Thoracic aorta (tissue), 2 donors: ENCODE measurements at regions not wholly inside any gene's neighbourhood (a gene's known extent, or its start where the extent isn't known, plus 50 kb on each side); places are given as distances from the start of the nearest gene placed in this dataset.

Experiments
- ATAC-seq: fragments of 150-250 bp; one replicate; pipeline ENCODE4 v1.8.0; 2017; ENCODE audit warnings: low read depth; ENCODE audit not compliant: insufficient number of reproducible peaks, low FRiP score
- DNase-seq: peaks from one replicate; pipeline ENCODE4 v3.0.0-alpha.2; 2020; ENCODE audit warnings: low spot score
- H3K27ac ChIP-seq, 2 donors: fragments of 200-600 bp; sonication (generic); 1 replicate in 1 of 2; 2 replicates in 1 of 2; pipeline ENCODE4 v1.5.1; 2016; ENCODE audit warnings: mild to moderate bottlenecking in 2 of 2, moderate library complexity in 2 of 2
- H3K27me3 ChIP-seq: fragments of 200-600 bp; sonication (generic); replicated peaks from 2 replicates; pipeline ENCODE4 v1.6.0; 2016; ENCODE audit warnings: mild to moderate bottlenecking; ENCODE audit not compliant: insufficient read depth
- H3K36me3 ChIP-seq: fragments of 200-600 bp; sonication (generic); one replicate; pipeline ENCODE4 v1.5.1; 2016
- H3K4me1 ChIP-seq, 2 donors: fragments of 200-600 bp; sonication (generic); 1 replicate in 1 of 2; 2 replicates in 1 of 2; pipeline versions ENCODE4 v1.5.1 to v1.6.0; 2016; ENCODE audit warnings: low read depth in 2 of 2, mild to moderate bottlenecking in 1 of 2; ENCODE audit not compliant: control insufficient read depth in 1 of 2
- H3K4me3 ChIP-seq: fragments of 200-600 bp; sonication (generic); 2 replicates; pipeline ENCODE4 v1.5.1; 2016; ENCODE audit warnings: mild to moderate bottlenecking
- H3K9me3 ChIP-seq: fragments of 200-600 bp; sonication (generic); 2 replicates; pipeline ENCODE4 v1.5.1; 2016
- TF ChIP-seq, protein P1 (sequence below): fragments of 200-600 bp; sonication (generic); IDR thresholded peaks from one replicate; pipeline ENCODE4 v1.5.1; 2019; ENCODE audit warnings: antibody characterized with exemption

GRCh38 chr9:88319936-88320747 is 68.1 kb upstream of the SPIN1 start:
- Histone ChIP-seq H3K27ac (no peak overlapping the region), H3K4me3 (no peak overlapping the region), H3K36me3 (no peaks in the 10 kb centered on the region), H3K27me3 (no peaks in the 10 kb centered on the region), H3K9me3 (no peaks in the 10 kb centered on the region), H3K4me1 (no peaks in the 10 kb centered on the region)
- TF ChIP-seq, protein P1, sequence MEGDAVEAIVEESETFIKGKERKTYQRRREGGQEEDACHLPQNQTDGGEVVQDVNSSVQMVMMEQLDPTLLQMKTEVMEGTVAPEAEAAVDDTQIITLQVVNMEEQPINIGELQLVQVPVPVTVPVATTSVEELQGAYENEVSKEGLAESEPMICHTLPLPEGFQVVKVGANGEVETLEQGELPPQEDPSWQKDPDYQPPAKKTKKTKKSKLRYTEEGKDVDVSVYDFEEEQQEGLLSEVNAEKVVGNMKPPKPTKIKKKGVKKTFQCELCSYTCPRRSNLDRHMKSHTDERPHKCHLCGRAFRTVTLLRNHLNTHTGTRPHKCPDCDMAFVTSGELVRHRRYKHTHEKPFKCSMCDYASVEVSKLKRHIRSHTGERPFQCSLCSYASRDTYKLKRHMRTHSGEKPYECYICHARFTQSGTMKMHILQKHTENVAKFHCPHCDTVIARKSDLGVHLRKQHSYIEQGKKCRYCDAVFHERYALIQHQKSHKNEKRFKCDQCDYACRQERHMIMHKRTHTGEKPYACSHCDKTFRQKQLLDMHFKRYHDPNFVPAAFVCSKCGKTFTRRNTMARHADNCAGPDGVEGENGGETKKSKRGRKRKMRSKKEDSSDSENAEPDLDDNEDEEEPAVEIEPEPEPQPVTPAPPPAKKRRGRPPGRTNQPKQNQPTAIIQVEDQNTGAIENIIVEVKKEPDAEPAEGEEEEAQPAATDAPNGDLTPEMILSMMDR, result no peak
- ATAC-seq (no peak), DNase-seq (no peak)

DNA sequence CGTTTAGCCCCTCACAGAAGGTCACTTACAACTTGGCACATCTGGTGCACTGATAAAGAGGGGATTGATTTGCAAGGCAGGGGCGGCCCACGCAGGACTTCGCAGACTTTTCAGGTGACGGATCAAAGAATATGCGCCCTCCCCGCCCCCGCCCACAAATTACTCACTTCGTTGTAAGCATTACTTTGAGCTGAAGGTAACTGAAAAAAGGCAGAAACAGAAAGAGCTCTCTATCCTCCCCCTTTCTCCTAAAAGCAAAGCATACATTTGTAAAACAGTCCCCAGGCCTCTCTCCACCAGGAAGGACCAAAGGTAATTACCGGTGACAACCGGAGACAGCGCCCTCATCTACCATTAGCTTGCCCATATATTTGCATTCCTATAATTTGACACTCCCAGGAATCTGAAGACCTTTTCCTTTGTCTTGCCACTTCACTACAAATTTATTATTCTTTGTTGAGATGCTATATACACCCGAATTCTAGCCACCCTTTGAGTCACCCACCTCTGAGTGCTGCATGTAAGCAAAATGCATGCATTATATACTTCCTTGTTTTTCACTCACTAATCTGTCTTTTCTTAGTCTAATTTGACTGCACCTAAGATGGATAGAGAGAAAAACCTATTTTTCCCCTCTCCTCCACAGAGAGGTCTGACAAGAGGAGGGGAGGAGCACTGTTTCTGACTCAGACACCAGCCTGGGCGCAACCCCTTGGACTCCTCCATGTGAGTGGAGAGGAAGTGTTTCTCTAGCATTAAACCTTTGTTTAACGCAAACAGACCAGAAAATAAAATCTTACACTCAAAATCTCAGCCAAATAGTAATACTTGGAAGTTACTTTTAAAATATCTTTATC is 74.7 kb upstream of the SPIN1 start:
- Histone ChIP-seq H3K4me1 (peaks cover 0 to 10% of the 10 kb centered on the region in 2 donors), H3K9me3 (no peaks in the 10 kb centered on the region), H3K4me3 (no peak overlapping the region), H3K27ac (no peak overlapping the region), H3K27me3 (no peaks in the 10 kb centered on the region), H3K36me3 (no peaks in the 10 kb centered on the region)
- ATAC-seq (no peak), DNase-seq (no peak)
- TF ChIP-seq, protein P1, result no peak

- ATAC-seq (no peak), DNase-seq (no peak)
- H3K27ac ChIP-seq, result no peak overlapping the region
- H3K36me3 ChIP-seq, result no peaks in the 10 kb centered on the region
- H3K9me3 ChIP-seq, result no peaks in the 10 kb centered on the region
- TF ChIP-seq, protein P1, result no peak
- no peak overlapping the region for H3K4me3 ChIP-seq
- peaks cover 0 to 12% of the 10 kb centered on the region in 2 donors for H3K4me1 ChIP-seq
- H3K27me3 ChIP-seq, result no peaks in the 10 kb centered on the region
These were observed 75.6 kb upstream of the SPIN1 start for GRCh38 chr9:88312517-88313103.

- H3K27me3 ChIP-seq, result no peaks in the 10 kb centered on the region
- no peak for DNase-seq
- TF ChIP-seq, protein P1, result no peak
- no peaks in the 10 kb centered on the region for H3K9me3 ChIP-seq
- H3K27ac ChIP-seq, result no peak overlapping the region
- H3K36me3 ChIP-seq, result no peaks in the 10 kb centered on the region
- no peak overlapping the region for H3K4me3 ChIP-seq
- peaks cover 0 to 12% of the 10 kb centered on the region in 2 donors for H3K4me1 ChIP-seq
- ATAC-seq, result no peak
These were observed 76.2 kb upstream of the SPIN1 start for GRCh38 chr9:88312045-88312444.
